Mucosa of stomach (tissue), 1 donor: ENCODE measurements at regions not wholly inside any gene's neighbourhood (a gene's known extent, or its start where the extent isn't known, plus 50 kb on each side); places are given as distances from the start of the nearest gene placed in this dataset.

Source experiments
- H3K27me3 ChIP-seq: one replicate; pipeline ENCODE4 v1.7.0; 2013; ENCODE audit warnings: mild to moderate bottlenecking, low read length; ENCODE audit not compliant: control insufficient read depth, insufficient read depth
- H3K36me3 ChIP-seq: one replicate; pipeline ENCODE4 v1.7.0; 2013; ENCODE audit warnings: low read length; ENCODE audit not compliant: control insufficient read depth, insufficient read depth
- H3K4me1 ChIP-seq: one replicate; pipeline ENCODE4 v1.7.0; 2013; ENCODE audit warnings: mild to moderate bottlenecking, low read length; ENCODE audit not compliant: control insufficient read depth, insufficient read depth
- H3K4me3 ChIP-seq: one replicate; pipeline ENCODE4 v1.7.0; 2013; ENCODE audit warnings: low read length
- H3K9ac ChIP-seq: one replicate; pipeline ENCODE4 v1.7.0; 2013; ENCODE audit warnings: mild to moderate bottlenecking, low read length, moderate library complexity
- H3K9me3 ChIP-seq: one replicate; pipeline ENCODE4 v1.7.0; 2013; ENCODE audit warnings: mild to moderate bottlenecking, low read length, moderate library complexity; ENCODE audit not compliant: control insufficient read depth
- donor health status: Pancreatic carcinoma.

- peaks cover 7% of the 10 kb centered on the region for H3K4me1 ChIP-seq
- no peaks in the 10 kb centered on the region for H3K9me3 ChIP-seq
Observed at GRCh38 chr14:54207075-54207474, 189.7 kb upstream of the CDKN3 start.

GRCh38 chr14:54207476-54208462 lies 189.0 kb upstream of the CDKN3 start:
- no peaks in the 10 kb centered on the region for H3K36me3 ChIP-seq
- peaks cover 7% of the 10 kb centered on the region for H3K4me1 ChIP-seq
- no peaks in the 10 kb centered on the region for H3K27me3 ChIP-seq
- H3K4me3 ChIP-seq = no peak overlapping the region
- no peak overlapping the region for H3K9ac ChIP-seq
- no peaks in the 10 kb centered on the region for H3K9me3 ChIP-seq

More at GRCh38 chr14:54207075-54207474, 189.7 kb upstream of the CDKN3 start:
- Histone ChIP-seq H3K36me3 (no peaks in the 10 kb centered on the region), H3K27me3 (no peaks in the 10 kb centered on the region), H3K9ac (no peak overlapping the region), H3K4me3 (no peak overlapping the region)

- no peaks in the 10 kb centered on the region for H3K27me3 ChIP-seq
- no peaks in the 10 kb centered on the region for H3K9me3 ChIP-seq
- H3K4me1 ChIP-seq = peaks cover 7% of the 10 kb centered on the region
- no peak overlapping the region for H3K9ac ChIP-seq
- no peaks in the 10 kb centered on the region for H3K36me3 ChIP-seq
- no peak overlapping the region for H3K4me3 ChIP-seq
Observed at GRCh38 chr14:54208751-54209150, 188.1 kb upstream of the CDKN3 start.

- Histone ChIP-seq H3K36me3 (no peaks in the 10 kb centered on the region), H3K4me3 (no peak overlapping the region), H3K4me1 (peaks cover 7% of the 10 kb centered on the region), H3K9me3 (no peaks in the 10 kb centered on the region), H3K9ac (no peak overlapping the region), H3K27me3 (no peaks in the 10 kb centered on the region)
Observed at GRCh38 chr14:54209511-54210250, 187.1 kb upstream of the CDKN3 start.

- Histone ChIP-seq H3K4me3 (no peak overlapping the region), H3K27me3 (no peaks in the 10 kb centered on the region), H3K9ac (no peak overlapping the region), H3K4me1 (peaks cover under 1% of the 10 kb centered on the region), H3K36me3 (no peaks in the 10 kb centered on the region), H3K9me3 (no peaks in the 10 kb centered on the region)
Observed at GRCh38 chr14:54211551-54212308, 185.1 kb upstream of the CDKN3 start.

- no peaks in the 10 kb centered on the region for H3K9me3 ChIP-seq
- H3K27me3 ChIP-seq = no peaks in the 10 kb centered on the region
Observed at GRCh38 chr14:54213536-54213935, 183.3 kb upstream of the CDKN3 start.

GRCh38 chr14:54216827-54217226 lies 180.0 kb upstream of the CDKN3 start:
- H3K4me1 ChIP-seq = peaks cover 4% of the 10 kb centered on the region
- no peaks in the 10 kb centered on the region for H3K9me3 ChIP-seq
- H3K36me3 ChIP-seq = no peaks in the 10 kb centered on the region
- H3K27me3 ChIP-seq = peaks cover 17% of the 10 kb centered on the region
- H3K9ac ChIP-seq = no peak overlapping the region
- no peak overlapping the region for H3K4me3 ChIP-seq

More at GRCh38 chr14:54213536-54213935, 183.3 kb upstream of the CDKN3 start:
- Histone ChIP-seq H3K4me3 (no peak overlapping the region), H3K4me1 (no peaks in the 10 kb centered on the region), H3K36me3 (no peaks in the 10 kb centered on the region), H3K9ac (no peak overlapping the region)

- Histone ChIP-seq H3K4me1 (peaks cover 4% of the 10 kb centered on the region), H3K9me3 (no peaks in the 10 kb centered on the region), H3K27me3 (peaks cover 22% of the 10 kb centered on the region), H3K9ac (peak overlapping the region; percentile 12), H3K4me3 (no peak overlapping the region), H3K36me3 (no peaks in the 10 kb centered on the region)
Observed at GRCh38 chr14:54219261-54220070, 177.3 kb upstream of the CDKN3 start.

GRCh38 chr14:54220071-54220703 lies 176.6 kb upstream of the CDKN3 start:
- peak overlapping the region; percentile 12 for H3K9ac ChIP-seq
- no peaks in the 10 kb centered on the region for H3K36me3 ChIP-seq
- H3K4me1 ChIP-seq = peaks cover 4% of the 10 kb centered on the region
- H3K27me3 ChIP-seq = peaks cover 22% of the 10 kb centered on the region
- no peaks in the 10 kb centered on the region for H3K9me3 ChIP-seq
- H3K4me3 ChIP-seq = no peak overlapping the region

GRCh38 chr14:54220704-54221431 lies 175.9 kb upstream of the CDKN3 start:
- H3K4me3 ChIP-seq = no peak overlapping the region
- no peaks in the 10 kb centered on the region for H3K36me3 ChIP-seq
- no peaks in the 10 kb centered on the region for H3K9me3 ChIP-seq
- H3K4me1 ChIP-seq = peaks cover 8% of the 10 kb centered on the region
- H3K27me3 ChIP-seq = peaks cover 22% of the 10 kb centered on the region
- no peak overlapping the region for H3K9ac ChIP-seq
